B cell (primary cell): ENCODE measurements at regions not wholly inside any gene's neighbourhood (a gene's known extent, or its start where the extent isn't known, plus 50 kb on each side); places are given as distances from the start of the nearest gene placed in this dataset.

Source experiments
- ATAC-seq: fragments of 200-7000 bp; cut with Tn5 transposase; one replicate; pipeline ENCODE4 v1.10.0; 2021; ENCODE audit warnings: low read depth, mild to moderate bottlenecking, moderate number of reproducible peaks, moderate library complexity
- CTCF ChIA-PET: fragments of 350-600 bp; sonication (Branson Sonifier 250); formaldehyde crosslinking; loops from one replicate; lab custom pipeline; 2021; ENCODE audit warnings: antibody characterized with exemption, inconsistent platforms; lab: Charles Lee
- POLR2A ChIA-PET: fragments of 350-600 bp; sonication (Branson Sonifier 250); formaldehyde crosslinking; loops from one replicate; lab custom pipeline; 2021; ENCODE audit warnings: antibody characterized with exemption; lab: Charles Lee
- DNase-seq: peaks from one replicate; pipeline ENCODE4 v3.0.0; 2013
- H2AFZ ChIP-seq: 2 replicates; pipeline ENCODE4 v1.6.1; 2012; ENCODE audit warnings: mild to moderate bottlenecking, low read depth, low read length; ENCODE audit not compliant: insufficient read depth, poor library complexity, severe bottlenecking
- H3K27ac ChIP-seq, 2 donors: 1 replicate in 1 of 2; 2 replicates in 1 of 2; pipeline ENCODE4 v1.5.1; 2012 to 2013; ENCODE audit warnings: low read length in 2 of 2, mild to moderate bottlenecking in 2 of 2, moderate library complexity in 1 of 2
- H3K27me3 ChIP-seq, 4 experiments: fragments of 200-600 bp in 1 of 4; sonication (generic) in 1 of 4; replicated peaks in 1 of 4; 1 replicate in 2 of 4; 2 replicates in 2 of 4; pipeline versions ENCODE4 v1.6.1 to v1.7.0; 2013 to 2016; ENCODE audit warnings: low read length in 3 of 4, mild to moderate bottlenecking in 2 of 4, mixed read lengths in 1 of 4, moderate library complexity in 1 of 4; ENCODE audit not compliant: insufficient read depth in 4 of 4, control insufficient read depth in 3 of 4; ENCODE audit errors: control extremely low read depth in 1 of 4
- H3K36me3 ChIP-seq, 2 experiments: replicated peaks in 1 of 2; 1 replicate in 1 of 2; 2 replicates in 1 of 2; pipeline versions ENCODE4 v1.6.1 to v1.7.1; 2013; ENCODE audit warnings: low read length in 1 of 2; ENCODE audit not compliant: insufficient read depth in 2 of 2, control insufficient read depth in 1 of 2; ENCODE audit errors: control extremely low read depth in 1 of 2, extremely low read depth in 1 of 2
- H3K4me1 ChIP-seq, 2 donors: fragments of 200-600 bp in 1 of 2; sonication (generic) in 1 of 2; 1 replicate in 1 of 2; 2 replicates in 1 of 2; pipeline versions ENCODE4 v1.5.1 to v1.6.1; 2013 to 2017; ENCODE audit warnings: low read length in 2 of 2; ENCODE audit not compliant: control insufficient read depth in 2 of 2, insufficient read depth in 2 of 2
- H3K4me2 ChIP-seq: replicated peaks from 2 replicates; pipeline ENCODE3; 2012; ENCODE audit warnings: mild to moderate bottlenecking, low read depth, low read length; ENCODE audit not compliant: poor library complexity, severe bottlenecking
- H3K4me3 ChIP-seq, 5 experiments: fragments of 200-600 bp in 1 of 5; sonication (generic) in 1 of 5; 1 replicate in 3 of 5; 2 replicates in 2 of 5; pipeline versions ENCODE4 v1.5.1 to v1.7.0; 2011 to 2016; ENCODE audit warnings: low read length in 4 of 5, mild to moderate bottlenecking in 4 of 5, low read depth in 2 of 5, control low read depth in 1 of 5, moderate library complexity in 1 of 5; ENCODE audit not compliant: insufficient read depth in 1 of 5; ENCODE audit errors: control extremely low read depth in 1 of 5, extremely low read depth in 1 of 5
- H3K79me2 ChIP-seq: fragments of 200-600 bp; sonication (generic); one replicate; pipeline ENCODE4 v1.6.0; 2016; ENCODE audit warnings: low read length; ENCODE audit not compliant: control insufficient read depth, insufficient read depth
- H3K9ac ChIP-seq: fragments of 200-600 bp; sonication (generic); 2 replicates; pipeline ENCODE4 v1.6.1; 2017; ENCODE audit warnings: mild to moderate bottlenecking, low read length, moderate library complexity
- H3K9me3 ChIP-seq, 3 donors: one replicate each; pipeline versions ENCODE4 v1.6.1 to v1.7.1; 2013; ENCODE audit warnings: low read length in 2 of 3; ENCODE audit not compliant: control insufficient read depth in 2 of 3, insufficient read depth in 1 of 3; ENCODE audit errors: control extremely low read depth in 1 of 3
- H4K20me1 ChIP-seq: 2 replicates; pipeline ENCODE4 v1.6.0; 2012; ENCODE audit warnings: mild to moderate bottlenecking, low read length; ENCODE audit not compliant: insufficient read depth, control insufficient read depth, poor library complexity, severe bottlenecking
- H3K27ac Mint-ChIP-seq: one replicate; pipeline ENCODE4 v1.8.0; 2021; ENCODE audit warnings: mixed read lengths
- H3K27me3 Mint-ChIP-seq: one replicate; pipeline ENCODE4 v1.8.0; 2021; ENCODE audit warnings: mixed read lengths
- H3K4me1 Mint-ChIP-seq: one replicate; pipeline ENCODE4 v1.8.0; 2021; ENCODE audit warnings: mixed read lengths
- H3K4me3 Mint-ChIP-seq: one replicate; pipeline ENCODE4 v1.8.0; 2021; ENCODE audit warnings: mixed read lengths
- H3K9me3 Mint-ChIP-seq: one replicate; pipeline ENCODE4 v1.8.0; 2022; ENCODE audit warnings: mixed read lengths; ENCODE audit not compliant: insufficient read depth
- EZH2 ChIP-seq: IDR thresholded peaks from 2 replicates; pipeline ENCODE4 v1.6.1; 2012; ENCODE audit warnings: borderline replicate concordance, low read depth, mild to moderate bottlenecking, moderate library complexity, low read length; ENCODE audit not compliant: insufficient read depth, poor library complexity, severe bottlenecking
- WGBS: methylation state at CpG from one replicate; pipeline ENCODE4 v1.1.5; 2013; ENCODE audit warnings: missing lambda C conversion rate; ENCODE audit not compliant: insufficient coverage; 5-methylcytosine and 5-hydroxymethylcytosine counted together
- intact Hi-C: fragments of 100-400 bp; cut with micrococcal nuclease; formaldehyde crosslinking; loops from one replicate; pipeline ENCODE4 v1.10.0; 2022
- TF ChIP-seq, protein P1 (sequence below): fragments of 200-600 bp; IDR thresholded peaks from one replicate; pipeline ENCODE4 v1.8.0; 2022; ENCODE audit warnings: antibody characterized with exemption, mild to moderate bottlenecking

DNA sequence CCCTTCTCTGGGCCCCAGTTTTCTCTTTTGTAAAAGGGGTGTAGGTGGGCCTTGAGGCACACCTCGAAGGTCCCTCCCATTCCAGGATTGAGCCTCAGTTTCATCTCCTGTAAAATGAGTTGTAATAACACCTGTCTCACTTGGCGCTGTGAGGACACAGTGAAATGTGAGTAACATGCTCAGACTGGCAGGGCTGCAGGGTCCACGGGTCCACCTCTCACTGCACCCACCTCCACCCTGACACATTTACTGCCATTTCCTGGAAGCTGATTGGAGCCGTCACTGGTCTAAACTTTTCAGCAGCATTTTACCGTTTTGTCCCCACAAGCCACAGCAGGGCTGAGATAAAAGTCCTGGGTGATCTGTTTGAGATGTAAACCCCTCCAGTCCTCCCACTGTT, 398.0 kb downstream of the PTPRU start:
- no peak overlapping the region for H3K9ac ChIP-seq
- ATAC-seq, result no peak
- ChIA-PET POLR2A (no interaction called here), CTCF (no interaction called here)
- H3K27ac Mint-ChIP-seq, result no peak overlapping the region
- H3K9me3 ChIP-seq, result no peaks in the 10 kb centered on the region
- H3K79me2 ChIP-seq, result no peaks in the 10 kb centered on the region
- H3K4me1 Mint-ChIP-seq, result no peaks in the 10 kb centered on the region
- H2AFZ ChIP-seq, result no peak overlapping the region
- no peaks in the 10 kb centered on the region for H3K27me3 ChIP-seq
- H3K4me3 ChIP-seq, result no peak overlapping the region
- H3K27ac ChIP-seq, result no peak overlapping the region
- no peaks in the 10 kb centered on the region for H3K36me3 ChIP-seq
- H4K20me1 ChIP-seq, result no peaks in the 10 kb centered on the region
- intact Hi-C loops, result no loop called here
- no peaks in the 10 kb centered on the region for H3K4me1 ChIP-seq
- no peaks in the 10 kb centered on the region for H3K9me3 Mint-ChIP-seq
- H3K27me3 Mint-ChIP-seq, result peaks cover 11% of the 10 kb centered on the region
- no peak for DNase-seq
- 49% methylated on average over 4 of the region's 5 CpGs for whole genome bisulfite sequencing
- H3K4me2 ChIP-seq, result no peak overlapping the region
- no peak overlapping the region for H3K4me3 Mint-ChIP-seq
- TF ChIP-seq, protein P1, sequence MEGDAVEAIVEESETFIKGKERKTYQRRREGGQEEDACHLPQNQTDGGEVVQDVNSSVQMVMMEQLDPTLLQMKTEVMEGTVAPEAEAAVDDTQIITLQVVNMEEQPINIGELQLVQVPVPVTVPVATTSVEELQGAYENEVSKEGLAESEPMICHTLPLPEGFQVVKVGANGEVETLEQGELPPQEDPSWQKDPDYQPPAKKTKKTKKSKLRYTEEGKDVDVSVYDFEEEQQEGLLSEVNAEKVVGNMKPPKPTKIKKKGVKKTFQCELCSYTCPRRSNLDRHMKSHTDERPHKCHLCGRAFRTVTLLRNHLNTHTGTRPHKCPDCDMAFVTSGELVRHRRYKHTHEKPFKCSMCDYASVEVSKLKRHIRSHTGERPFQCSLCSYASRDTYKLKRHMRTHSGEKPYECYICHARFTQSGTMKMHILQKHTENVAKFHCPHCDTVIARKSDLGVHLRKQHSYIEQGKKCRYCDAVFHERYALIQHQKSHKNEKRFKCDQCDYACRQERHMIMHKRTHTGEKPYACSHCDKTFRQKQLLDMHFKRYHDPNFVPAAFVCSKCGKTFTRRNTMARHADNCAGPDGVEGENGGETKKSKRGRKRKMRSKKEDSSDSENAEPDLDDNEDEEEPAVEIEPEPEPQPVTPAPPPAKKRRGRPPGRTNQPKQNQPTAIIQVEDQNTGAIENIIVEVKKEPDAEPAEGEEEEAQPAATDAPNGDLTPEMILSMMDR, result no peak
- no peak for TF ChIP-seq EZH2

DNA sequence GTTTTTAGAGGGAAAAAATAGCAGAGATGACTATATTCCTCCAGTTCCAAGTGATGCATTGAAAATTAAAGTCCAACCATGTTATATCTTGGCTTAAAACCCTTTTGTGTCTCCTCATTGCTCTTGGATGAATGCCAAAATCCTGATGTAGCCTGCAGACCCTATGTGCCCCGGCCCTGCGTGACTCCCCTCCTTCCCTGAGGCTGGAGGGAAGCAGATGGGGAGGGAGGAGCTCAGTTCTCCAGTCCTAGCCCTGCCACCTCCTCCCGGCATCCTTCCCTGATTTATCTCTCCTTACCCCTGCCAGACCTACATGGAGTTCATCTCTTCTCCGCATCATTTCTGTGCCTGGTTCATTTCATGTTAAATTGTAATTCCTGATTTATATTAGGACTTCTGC, 397.4 kb downstream of the PTPRU start:
- WGBS, result 10% methylated on average over 2 of the region's 4 CpGs
- intact Hi-C loops, result no loop called here
- no peaks in the 10 kb centered on the region for H3K9me3 Mint-ChIP-seq
- H3K4me3 ChIP-seq, result no peak overlapping the region
- no peaks in the 10 kb centered on the region for H3K4me1 Mint-ChIP-seq
- H3K4me1 ChIP-seq, result no peaks in the 10 kb centered on the region
- H3K9me3 ChIP-seq, result peaks cover 0 to under 1% (median 0%) of the 10 kb centered on the region in 3 donors
- no peaks in the 10 kb centered on the region for H4K20me1 ChIP-seq
- POLR2A ChIA-PET, result no interaction called here
- no peak overlapping the region for H3K4me3 Mint-ChIP-seq
- ATAC-seq (no peak), DNase-seq (no peak)
- CTCF ChIA-PET, result no interaction called here
- TF ChIP-seq, protein P1, result no peak
- TF ChIP-seq EZH2, result no peak
- no peak overlapping the region for H2AFZ ChIP-seq
- no peaks in the 10 kb centered on the region for H3K36me3 ChIP-seq
- H3K27ac Mint-ChIP-seq, result no peak overlapping the region
- H3K79me2 ChIP-seq, result no peaks in the 10 kb centered on the region
- no peak overlapping the region for H3K9ac ChIP-seq
- no peak overlapping the region for H3K4me2 ChIP-seq
- H3K27ac ChIP-seq, result no peak overlapping the region
- no peaks in the 10 kb centered on the region for H3K27me3 ChIP-seq
- H3K27me3 Mint-ChIP-seq, result peaks cover 11% of the 10 kb centered on the region
